ENCODE measurements at regions not wholly inside any gene's neighbourhood (a gene's known extent, or its start where the extent isn't known, plus 50 kb on each side); places are given as distances from the start of the nearest gene placed in this dataset.

DNA sequence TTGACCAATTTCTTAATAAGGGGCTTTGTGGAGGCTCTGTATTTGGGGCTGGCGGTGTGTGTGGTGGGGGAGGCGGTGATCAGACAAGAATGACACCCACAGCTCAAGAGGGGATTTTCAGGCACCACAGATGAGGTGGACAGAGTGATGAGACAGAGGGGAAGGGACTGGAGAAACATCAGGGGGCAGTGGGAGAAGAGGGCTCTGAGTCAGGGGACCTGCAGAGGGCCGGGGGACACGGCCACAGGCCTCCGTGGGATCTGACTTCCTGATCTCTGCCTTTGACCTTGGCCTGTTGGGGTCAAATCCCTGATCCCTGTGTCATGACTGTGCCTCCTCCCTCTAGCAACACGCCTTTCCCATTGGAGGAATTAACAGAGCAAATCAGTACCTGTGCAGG lies 197.7 kb downstream of the C9orf50 start:
- H3K4me3 ChIP-seq (replicated peaks; ENCODE audit: low read depth, low read length): no peak overlapping the region
- TF ChIP-seq, protein P1, sequence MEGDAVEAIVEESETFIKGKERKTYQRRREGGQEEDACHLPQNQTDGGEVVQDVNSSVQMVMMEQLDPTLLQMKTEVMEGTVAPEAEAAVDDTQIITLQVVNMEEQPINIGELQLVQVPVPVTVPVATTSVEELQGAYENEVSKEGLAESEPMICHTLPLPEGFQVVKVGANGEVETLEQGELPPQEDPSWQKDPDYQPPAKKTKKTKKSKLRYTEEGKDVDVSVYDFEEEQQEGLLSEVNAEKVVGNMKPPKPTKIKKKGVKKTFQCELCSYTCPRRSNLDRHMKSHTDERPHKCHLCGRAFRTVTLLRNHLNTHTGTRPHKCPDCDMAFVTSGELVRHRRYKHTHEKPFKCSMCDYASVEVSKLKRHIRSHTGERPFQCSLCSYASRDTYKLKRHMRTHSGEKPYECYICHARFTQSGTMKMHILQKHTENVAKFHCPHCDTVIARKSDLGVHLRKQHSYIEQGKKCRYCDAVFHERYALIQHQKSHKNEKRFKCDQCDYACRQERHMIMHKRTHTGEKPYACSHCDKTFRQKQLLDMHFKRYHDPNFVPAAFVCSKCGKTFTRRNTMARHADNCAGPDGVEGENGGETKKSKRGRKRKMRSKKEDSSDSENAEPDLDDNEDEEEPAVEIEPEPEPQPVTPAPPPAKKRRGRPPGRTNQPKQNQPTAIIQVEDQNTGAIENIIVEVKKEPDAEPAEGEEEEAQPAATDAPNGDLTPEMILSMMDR (IDR thresholded peaks at IDR 0.05; ENCODE audit: low read length, missing control alignments): no peak
- no peak for DNase-seq (ENCODE audit: low read depth)

DNA sequence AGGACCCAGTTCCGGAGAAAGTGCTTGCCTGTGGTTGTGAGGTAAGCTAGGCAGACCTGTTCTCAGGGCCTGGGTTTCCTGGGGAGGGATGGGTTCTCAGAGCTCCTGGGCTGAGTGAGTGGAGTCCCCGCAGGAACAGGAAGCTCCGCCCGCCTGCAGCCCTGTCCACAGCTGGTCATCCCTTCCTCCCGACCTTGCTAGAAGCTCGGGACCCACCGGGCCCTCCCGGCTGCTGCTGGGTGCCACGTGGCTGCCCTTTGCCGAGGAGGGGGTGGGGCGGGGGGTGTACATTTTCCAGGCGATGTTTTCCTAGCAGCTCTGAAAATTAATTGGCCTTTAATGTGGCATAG lies 198.1 kb downstream of the C9orf50 start:
- peak; percentile 45 for DNase-seq (ENCODE audit: low read depth)
- H3K4me3 ChIP-seq (replicated peaks; ENCODE audit: low read depth, low read length): no peak overlapping the region
- TF ChIP-seq, protein P1 (IDR thresholded peaks at IDR 0.05; ENCODE audit: low read length, missing control alignments): no peak

DNA sequence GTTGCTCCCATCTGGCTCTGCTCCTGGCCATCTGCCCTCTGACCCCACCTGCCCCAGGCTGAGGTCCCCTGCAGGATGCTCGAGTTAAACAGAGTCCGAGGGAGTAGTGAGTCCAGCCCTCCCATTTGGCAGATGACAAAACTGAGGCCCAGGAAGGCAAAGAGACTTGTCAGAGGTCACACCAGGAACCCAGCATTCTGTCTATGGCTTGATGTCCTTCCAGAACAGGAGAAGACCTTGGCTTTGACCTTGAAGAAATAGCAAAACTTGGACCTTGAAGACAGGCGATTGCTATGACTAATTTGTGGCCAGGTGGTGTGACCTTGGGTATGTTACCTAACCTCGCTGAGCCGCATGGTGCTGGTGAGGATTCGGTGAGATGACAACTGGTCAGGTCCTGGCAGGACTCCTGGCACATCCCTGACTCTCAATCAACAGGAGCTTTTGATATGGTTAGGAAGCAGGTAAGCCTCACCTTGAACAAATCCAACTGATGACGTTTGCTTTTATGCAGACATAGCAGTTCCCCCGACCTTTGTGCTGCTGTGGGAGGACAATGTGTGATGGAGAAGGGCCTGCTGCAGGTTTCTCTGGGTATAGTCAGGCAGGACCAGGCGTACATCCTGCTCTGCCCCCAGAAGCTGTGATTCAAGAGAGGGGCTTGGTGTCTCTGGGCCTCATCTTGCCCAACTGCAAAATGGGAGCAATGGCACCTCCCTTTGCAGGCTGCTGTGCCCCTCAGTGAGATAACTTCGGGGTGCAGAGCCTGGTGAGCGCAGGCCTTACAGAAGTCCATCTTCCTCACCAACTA lies 198.7 kb downstream of the C9orf50 start:
- TF ChIP-seq, protein P1 (IDR thresholded peaks at IDR 0.05; ENCODE audit: low read length, missing control alignments): no peak
- no peak for DNase-seq (ENCODE audit: low read depth)
- H3K4me3 ChIP-seq (replicated peaks; ENCODE audit: low read depth, low read length): no peak overlapping the region

DNA sequence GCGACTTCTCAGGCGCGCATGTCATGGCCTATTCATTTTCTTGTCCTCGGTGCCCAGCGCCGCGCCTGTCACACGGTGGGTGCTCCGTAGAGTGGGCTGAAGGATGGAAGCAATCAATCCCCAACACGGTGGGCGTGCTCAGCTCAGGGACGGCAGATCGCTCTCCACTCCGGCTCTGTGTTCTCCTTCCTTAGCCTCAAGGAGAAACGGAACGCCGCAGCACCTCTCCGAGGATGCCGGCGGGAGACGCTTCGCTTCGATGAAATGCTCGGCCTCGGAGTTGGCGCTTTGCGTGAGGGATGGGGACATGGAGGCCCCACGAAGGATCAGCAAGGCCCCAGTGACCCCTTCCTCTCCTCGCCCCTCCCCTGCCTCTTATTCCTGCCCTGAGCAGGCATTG lies 199.5 kb downstream of the C9orf50 start:
- no peak overlapping the region for H3K4me3 ChIP-seq (replicated peaks; ENCODE audit: low read depth, low read length)
- no peak for DNase-seq (ENCODE audit: low read depth)
- TF ChIP-seq, protein P1 (IDR thresholded peaks at IDR 0.05; ENCODE audit: low read length, missing control alignments): no peak

DNA sequence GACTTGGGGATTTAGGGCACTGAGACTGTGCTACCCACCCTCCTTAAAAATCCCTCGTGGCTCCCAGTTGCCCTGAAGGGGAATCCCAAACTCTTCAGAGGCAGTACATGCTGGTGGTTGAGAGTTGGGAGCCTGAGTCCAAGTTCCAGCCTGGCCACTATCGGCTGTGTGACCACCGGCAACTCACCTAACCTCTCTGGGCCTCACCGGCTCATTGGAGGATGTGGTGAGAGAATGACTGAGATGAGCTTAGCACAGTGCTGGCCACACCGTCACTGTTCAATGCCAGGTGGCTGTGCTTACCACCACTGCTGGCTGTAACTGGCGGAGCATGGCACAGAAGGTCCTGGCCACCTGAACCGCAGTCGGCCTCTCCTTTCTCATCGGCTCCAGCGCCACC lies 200.2 kb downstream of the C9orf50 start:
- no peak overlapping the region for H3K4me3 ChIP-seq (replicated peaks; ENCODE audit: low read depth, low read length)
- DNase-seq (ENCODE audit: low read depth): no peak
- TF ChIP-seq, protein P1 (IDR thresholded peaks at IDR 0.05; ENCODE audit: low read length, missing control alignments): no peak

DNA sequence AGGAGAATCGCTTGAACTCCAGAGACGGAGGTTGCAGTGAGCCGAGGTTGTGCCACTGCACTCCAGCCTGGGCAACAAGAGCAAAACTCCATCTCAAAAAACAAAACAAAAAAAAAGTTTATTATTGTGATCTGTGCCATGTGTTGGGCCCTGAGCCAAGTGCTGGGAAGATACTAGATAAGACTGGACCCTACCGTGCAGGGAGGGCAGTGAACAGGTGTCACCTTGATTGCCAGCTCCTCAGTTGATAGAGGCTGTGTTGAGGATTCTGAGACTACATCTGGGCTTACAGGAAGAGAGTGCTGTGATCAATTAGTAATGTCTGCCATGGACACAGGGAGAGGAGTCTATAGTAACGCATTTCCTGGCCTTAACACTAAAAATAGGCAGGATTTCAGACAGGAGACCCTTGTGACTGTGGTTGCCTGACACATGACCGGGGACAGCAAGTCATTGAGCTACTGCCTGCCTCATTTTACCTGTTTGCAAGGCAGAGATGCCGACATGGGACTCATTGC lies 201.5 kb downstream of the C9orf50 start:
- TF ChIP-seq, protein P1 (IDR thresholded peaks at IDR 0.05; ENCODE audit: low read length, missing control alignments): no peak
- DNase-seq (ENCODE audit: low read depth): peak; percentile 17
- H3K4me3 ChIP-seq (replicated peaks; ENCODE audit: low read depth, low read length): no peak overlapping the region

DNA sequence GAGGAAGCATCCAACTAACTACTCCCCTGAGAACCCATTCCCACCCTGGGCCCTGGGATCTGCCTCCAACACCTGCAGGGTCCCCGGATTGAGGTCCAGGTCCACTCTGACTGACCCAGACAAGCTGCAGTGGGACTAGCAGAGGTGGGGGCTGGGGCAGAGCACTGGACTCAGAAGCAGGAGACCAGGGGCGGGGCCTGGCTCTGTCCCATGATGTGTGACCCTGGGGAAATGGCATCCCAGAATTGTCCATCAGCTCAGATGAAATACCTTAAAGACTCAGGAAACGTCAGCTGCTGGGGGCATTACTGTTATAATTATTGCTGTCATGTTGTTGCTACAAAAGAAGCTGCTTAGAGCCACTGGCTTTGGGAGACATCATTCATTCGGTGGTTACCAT lies 202.4 kb downstream of the C9orf50 start:
- DNase-seq (ENCODE audit: low read depth): no peak
- H3K4me3 ChIP-seq (replicated peaks; ENCODE audit: low read depth, low read length): no peak overlapping the region
- TF ChIP-seq, protein P1 (IDR thresholded peaks at IDR 0.05; ENCODE audit: low read length, missing control alignments): no peak
